ENCODE measurements at regions not wholly inside any gene's neighbourhood (a gene's known extent, or its start where the extent isn't known, plus 50 kb on each side); places are given as distances from the start of the nearest gene placed in this dataset.

GRCh38 chr7:53756946-53757345 lies 721.5 kb downstream of the POM121L12 start:
- FAIRE-seq (no peak), DNase-seq (ENCODE audit: insufficient read length, low spot score) (no peak)
- no peak for TF ChIP-seq CTCF (IDR thresholded peaks at IDR 0.05; ENCODE audit: insufficient read depth, missing control alignments)

- no peak for FAIRE-seq
- TF ChIP-seq CTCF (IDR thresholded peaks at IDR 0.05; ENCODE audit: insufficient read depth, missing control alignments) = no peak
- DNase-seq (ENCODE audit: insufficient read length, low spot score) = no peak
These were observed 732.8 kb downstream of the POM121L12 start for GRCh38 chr7:53768186-53768585.

- DNase-seq (ENCODE audit: insufficient read length, low spot score) (no peak), FAIRE-seq (no peak)
- TF ChIP-seq CTCF (IDR thresholded peaks at IDR 0.05; ENCODE audit: insufficient read depth, missing control alignments) = no peak
These were observed 736.3 kb downstream of the POM121L12 start for GRCh38 chr7:53771701-53772100.

- FAIRE-seq = no peak
- no peak for DNase-seq (ENCODE audit: insufficient read length, low spot score)
- TF ChIP-seq CTCF (IDR thresholded peaks at IDR 0.05; ENCODE audit: insufficient read depth, missing control alignments) = no peak
These were observed 740.9 kb downstream of the POM121L12 start for GRCh38 chr7:53776323-53776722.

DNA sequence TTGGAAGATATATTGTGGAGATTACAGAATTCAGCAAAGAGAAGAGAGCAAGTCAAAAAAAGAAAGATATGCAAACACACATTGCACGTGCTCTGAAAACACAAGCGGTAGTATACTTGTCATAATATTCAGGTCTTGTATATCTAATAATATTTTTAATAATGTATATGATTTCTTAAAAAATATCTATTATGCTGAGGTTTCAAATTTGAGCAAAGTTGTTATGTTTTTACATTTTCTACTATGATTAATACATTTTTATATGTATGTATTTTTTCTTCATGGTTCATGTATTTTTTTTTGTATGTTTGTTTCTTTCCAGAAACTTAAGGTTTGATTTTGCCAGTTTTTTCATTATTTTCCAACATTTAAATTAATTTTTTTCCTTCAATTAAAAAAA lies 752.4 kb upstream of the VSTM2A start:
- DNase-seq (ENCODE audit: insufficient read length, low spot score) (no peak), FAIRE-seq (no peak)
- no peak for TF ChIP-seq CTCF (IDR thresholded peaks at IDR 0.05; ENCODE audit: insufficient read depth, missing control alignments)

DNA sequence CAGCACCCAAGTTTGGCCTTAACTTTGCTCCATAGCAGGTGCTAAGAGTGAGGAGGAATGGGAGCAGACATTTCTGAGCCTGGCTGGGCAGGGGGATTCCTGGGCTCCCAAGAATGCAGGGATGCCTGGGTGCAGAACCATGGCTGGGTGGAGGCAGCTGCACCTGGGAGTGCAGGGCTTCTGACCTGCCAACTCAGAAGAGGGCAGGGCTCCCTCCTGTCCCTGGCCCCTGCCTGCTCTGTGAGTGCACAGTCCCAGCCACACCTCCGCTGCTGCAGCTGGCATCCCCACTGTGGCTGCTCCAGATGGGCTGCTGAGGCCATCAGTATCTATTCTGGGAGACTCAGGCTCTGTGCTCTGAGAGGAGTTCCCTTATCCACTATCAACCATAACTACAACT lies 747.4 kb upstream of the VSTM2A start:
- no peak for DNase-seq (ENCODE audit: insufficient read length, low spot score)
- no peak for TF ChIP-seq CTCF (IDR thresholded peaks at IDR 0.05; ENCODE audit: insufficient read depth, missing control alignments)
- no peak for FAIRE-seq

GRCh38 chr7:53800746-53801145 lies 741.4 kb upstream of the VSTM2A start:
- FAIRE-seq (no peak), DNase-seq (ENCODE audit: insufficient read length, low spot score) (no peak)
- no peak for TF ChIP-seq CTCF (IDR thresholded peaks at IDR 0.05; ENCODE audit: insufficient read depth, missing control alignments)
